Activated CD4-positive, alpha-beta T cell treated with anti-CD3 and anti-CD28 coated beads, Interleukin-2, amount 10 ng/mL, durations not matched to agents 7 days and 5 days (primary cell): ENCODE measurements at regions not wholly inside any gene's neighbourhood (a gene's known extent, or its start where the extent isn't known, plus 50 kb on each side); places are given as distances from the start of the nearest gene placed in this dataset.

Source experiments
- CTCF ChIA-PET: fragments of 350-600 bp; sonication (Branson Sonifier 250); formaldehyde crosslinking; loops from one replicate; lab custom pipeline; 2021; ENCODE audit warnings: antibody characterized with exemption; lab: Charles Lee
- POLR2A ChIA-PET: fragments of 350-600 bp; sonication (Branson Sonifier 250); formaldehyde crosslinking; loops from one replicate; lab custom pipeline; 2021; ENCODE audit warnings: antibody characterized with exemption; lab: Charles Lee
- DNase-seq: peaks from one replicate; pipeline ENCODE4 v3.0.0-alpha.2; 2020
- H3K27ac Mint-ChIP-seq: one replicate; pipeline ENCODE4 v1.8.0; 2021; ENCODE audit warnings: mild to moderate bottlenecking, moderate library complexity, mixed read lengths
- H3K27me3 Mint-ChIP-seq: one replicate; pipeline ENCODE4 v1.8.0; 2021; ENCODE audit warnings: mixed read lengths
- H3K36me3 Mint-ChIP-seq: one replicate; pipeline ENCODE4 v1.8.0; 2021; ENCODE audit warnings: low read depth, mixed read lengths
- H3K4me1 Mint-ChIP-seq: one replicate; pipeline ENCODE4 v1.8.0; 2021; ENCODE audit warnings: mixed read lengths
- H3K4me3 Mint-ChIP-seq: one replicate; pipeline ENCODE4 v1.8.0; 2021; ENCODE audit warnings: mild to moderate bottlenecking, moderate library complexity, mixed read lengths
- H3K9me3 Mint-ChIP-seq: one replicate; pipeline ENCODE4 v1.8.0; 2021; ENCODE audit warnings: mixed read lengths

DNA sequence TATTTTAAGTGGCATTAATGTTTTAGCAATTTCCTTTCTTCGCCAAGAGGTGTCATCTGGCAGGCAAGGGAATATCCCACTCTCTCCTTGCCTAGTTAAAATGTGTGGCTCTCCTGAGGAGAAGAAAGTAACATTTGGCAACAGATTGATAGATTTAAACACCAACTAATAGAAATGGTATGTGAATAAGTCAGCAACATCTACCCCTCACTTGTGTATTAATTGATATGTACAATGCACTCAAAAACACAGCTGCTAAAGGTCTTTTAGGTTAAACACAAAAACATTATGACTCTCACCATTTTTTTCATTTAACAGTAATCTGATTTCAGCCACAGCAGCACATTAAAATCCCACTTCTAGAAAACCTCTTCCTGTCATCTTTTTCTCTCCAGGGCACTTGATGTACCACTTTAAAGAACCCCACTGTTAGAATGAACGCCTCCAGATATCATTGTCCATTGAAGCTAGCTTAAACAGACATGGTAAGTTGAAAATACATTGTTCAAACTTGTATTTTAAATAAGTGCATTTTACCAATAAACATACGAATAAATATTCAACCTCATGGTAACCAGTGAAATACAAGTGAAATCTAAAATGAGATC, 151.7 kb downstream of the RPAP3 start:
- CTCF ChIA-PET: no interaction called here
- no peak for DNase-seq
- POLR2A ChIA-PET: no interaction called here
- Mint-ChIP-seq H3K27ac (no peak overlapping the region), H3K4me3 (no peak overlapping the region), H3K9me3 (peaks cover 31% of the 10 kb centered on the region), H3K27me3 (no peaks in the 10 kb centered on the region), H3K36me3 (peaks cover 7% of the 10 kb centered on the region), H3K4me1 (peaks cover 6% of the 10 kb centered on the region)

DNA sequence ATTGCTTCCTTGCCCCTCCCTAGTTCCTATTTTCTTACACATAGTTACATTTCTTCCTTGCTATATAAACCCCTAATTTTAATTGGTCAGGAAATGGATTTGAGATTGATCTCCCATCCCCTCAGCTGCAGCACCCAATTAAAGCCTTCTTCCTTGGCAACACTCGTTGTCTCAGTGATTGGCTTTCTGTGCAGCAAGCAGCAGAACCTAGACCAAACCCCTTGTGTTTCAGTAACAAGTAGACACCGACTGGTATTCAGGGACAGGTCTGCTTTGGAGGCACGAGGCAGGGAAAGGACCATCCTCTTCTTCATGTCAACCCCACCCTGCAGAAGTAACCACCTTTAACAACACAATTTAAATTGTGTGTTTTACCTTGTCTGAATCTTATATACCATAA, 152.6 kb downstream of the RPAP3 start:
- Mint-ChIP-seq H3K27me3 (no peaks in the 10 kb centered on the region), H3K4me3 (no peak overlapping the region), H3K27ac (no peak overlapping the region), H3K36me3 (peaks cover 7% of the 10 kb centered on the region), H3K9me3 (peaks cover 28% of the 10 kb centered on the region), H3K4me1 (peaks cover 6% of the 10 kb centered on the region)
- CTCF ChIA-PET: no interaction called here
- no peak for DNase-seq
- POLR2A ChIA-PET: no interaction called here

DNA sequence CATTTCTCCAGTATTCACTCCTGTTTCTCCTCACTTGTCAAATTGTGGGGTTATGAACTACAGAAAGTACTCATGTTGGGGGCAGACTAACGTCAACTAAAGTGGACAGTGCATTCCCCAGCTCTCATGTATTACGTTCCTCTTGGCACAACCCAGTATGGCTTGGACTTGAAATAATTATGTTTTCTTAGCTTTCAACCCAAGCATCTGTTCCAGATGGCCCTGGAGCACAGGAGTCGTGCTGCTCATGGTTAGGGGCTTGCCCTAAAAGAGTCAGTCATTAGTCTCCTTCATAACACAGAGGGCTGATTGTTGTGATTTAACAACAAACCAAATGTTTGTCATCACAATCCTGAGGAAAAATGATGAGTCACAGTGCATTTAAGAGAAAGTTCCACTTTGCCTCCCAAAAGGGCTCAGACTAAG, 154.4 kb downstream of the RPAP3 start:
- CTCF ChIA-PET: no interaction called here
- DNase-seq: no peak
- Mint-ChIP-seq H3K4me3 (no peak overlapping the region), H3K36me3 (peaks cover 7% of the 10 kb centered on the region), H3K9me3 (peaks cover 24% of the 10 kb centered on the region), H3K27me3 (no peaks in the 10 kb centered on the region), H3K4me1 (peaks cover 6% of the 10 kb centered on the region), H3K27ac (no peak overlapping the region)
- POLR2A ChIA-PET: no interaction called here

DNA sequence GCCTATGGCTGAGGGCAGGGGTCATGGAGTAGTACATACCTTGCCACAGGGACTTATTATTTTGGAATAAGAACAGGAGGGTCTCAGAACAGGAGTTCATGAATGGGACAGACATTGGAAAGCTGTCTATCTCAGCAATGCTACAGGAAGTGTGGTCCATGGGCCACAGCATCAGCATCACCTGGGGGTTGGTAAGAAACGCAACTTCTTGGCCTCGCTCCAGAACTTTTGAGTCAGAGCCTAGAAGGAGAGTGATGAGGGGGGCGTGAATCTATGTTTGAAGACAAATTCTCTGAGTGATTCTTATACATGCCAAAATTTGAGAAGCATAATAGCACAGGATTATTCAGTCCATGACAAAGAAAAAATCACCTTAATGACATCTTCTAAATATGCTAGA, 156.6 kb downstream of the RPAP3 start:
- Mint-ChIP-seq H3K27ac (no peak overlapping the region), H3K4me1 (peaks cover 4% of the 10 kb centered on the region), H3K9me3 (peaks cover 15% of the 10 kb centered on the region), H3K4me3 (no peak overlapping the region), H3K27me3 (no peaks in the 10 kb centered on the region), H3K36me3 (peaks cover 6% of the 10 kb centered on the region)
- ChIA-PET POLR2A (no interaction called here), CTCF (no interaction called here)
- DNase-seq: no peak

DNA sequence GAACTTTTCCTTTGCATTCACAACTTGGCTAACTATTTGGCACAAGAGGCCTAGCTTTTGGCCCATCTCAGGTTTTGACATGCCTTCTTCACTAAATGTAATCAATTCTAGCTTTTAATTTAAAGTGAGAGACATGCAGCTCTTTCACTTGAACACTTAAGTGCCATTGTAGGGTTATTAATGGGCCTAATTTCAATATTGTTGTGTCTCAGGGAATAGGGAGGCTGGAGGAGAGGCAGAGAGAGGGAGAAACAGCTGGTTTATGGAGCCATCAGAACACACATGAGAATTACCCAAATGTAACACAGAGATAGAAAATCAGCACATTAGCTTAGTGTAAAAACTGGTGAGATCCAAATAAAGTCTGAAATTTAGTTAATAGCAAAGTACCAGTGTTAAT, 157.4 kb downstream of the RPAP3 start:
- Mint-ChIP-seq H3K9me3 (peaks cover 7% of the 10 kb centered on the region), H3K4me1 (no peaks in the 10 kb centered on the region), H3K27ac (no peak overlapping the region), H3K27me3 (no peaks in the 10 kb centered on the region), H3K4me3 (no peak overlapping the region), H3K36me3 (peaks cover 5% of the 10 kb centered on the region)
- POLR2A ChIA-PET: no interaction called here
- DNase-seq: no peak
- CTCF ChIA-PET: no interaction called here

DNA sequence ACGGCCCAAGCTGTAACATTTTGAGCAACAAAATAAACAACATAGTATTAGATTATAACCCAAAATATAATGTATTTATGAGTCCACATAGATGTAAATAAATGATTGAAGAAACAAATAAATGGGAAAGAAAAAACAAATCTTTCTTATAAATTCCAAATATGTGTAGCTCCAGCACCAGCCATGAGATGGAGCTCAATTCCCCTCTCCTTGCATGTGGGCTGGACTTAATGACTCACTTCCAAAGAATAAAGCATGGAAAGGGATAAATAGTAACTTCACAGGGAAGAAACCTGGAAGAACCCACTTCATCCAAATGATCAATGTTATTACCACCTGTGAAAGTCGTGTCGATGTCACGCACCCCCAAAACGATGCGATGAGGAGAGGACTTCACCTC, 158.8 kb downstream of the RPAP3 start:
- H3K9me3 Mint-ChIP-seq: peaks cover 2% of the 10 kb centered on the region
- H3K4me3 Mint-ChIP-seq: no peak overlapping the region
- H3K27ac Mint-ChIP-seq: no peak overlapping the region
- no peaks in the 10 kb centered on the region for H3K4me1 Mint-ChIP-seq
- CTCF ChIA-PET: no interaction called here
- POLR2A ChIA-PET: no interaction called here
- no peaks in the 10 kb centered on the region for H3K36me3 Mint-ChIP-seq
- no peak for DNase-seq
- no peaks in the 10 kb centered on the region for H3K27me3 Mint-ChIP-seq

DNA sequence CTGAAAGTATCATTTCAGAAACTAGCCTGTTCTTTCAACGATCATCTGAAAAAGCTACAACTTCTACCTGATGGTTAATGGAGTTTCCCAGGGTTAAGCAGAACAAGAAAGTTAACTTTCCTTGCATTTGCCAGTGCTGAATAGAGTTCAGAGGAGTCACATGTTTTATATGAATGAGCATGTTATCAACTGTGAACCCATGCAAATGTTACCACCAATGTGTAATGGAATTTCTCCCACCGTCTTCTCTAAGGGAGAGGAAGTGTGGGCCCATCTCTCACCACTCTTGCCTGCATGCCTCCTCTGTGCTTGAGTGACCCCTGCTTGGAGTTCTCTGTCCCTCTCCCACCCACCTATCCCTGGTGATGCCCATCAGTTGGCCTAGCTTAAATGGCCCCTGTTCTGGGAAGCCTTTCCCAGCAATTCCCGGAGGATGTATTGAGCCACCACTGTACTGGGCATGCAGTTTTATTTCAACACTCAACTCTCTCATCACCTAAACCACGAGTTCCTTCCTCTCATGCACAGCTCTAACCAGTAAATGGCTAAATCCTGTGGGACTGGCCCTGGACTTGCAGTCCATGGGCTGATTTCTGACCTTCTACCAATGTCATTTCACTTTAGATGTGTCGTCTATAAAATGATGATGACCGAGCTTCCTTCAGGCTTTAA, 159.8 kb downstream of the RPAP3 start:
- Mint-ChIP-seq H3K4me3 (no peak overlapping the region), H3K4me1 (no peaks in the 10 kb centered on the region), H3K36me3 (no peaks in the 10 kb centered on the region), H3K27me3 (no peaks in the 10 kb centered on the region), H3K27ac (no peak overlapping the region), H3K9me3 (no peaks in the 10 kb centered on the region)
- POLR2A ChIA-PET: no interaction called here
- DNase-seq: no peak
- CTCF ChIA-PET: no interaction called here

DNA sequence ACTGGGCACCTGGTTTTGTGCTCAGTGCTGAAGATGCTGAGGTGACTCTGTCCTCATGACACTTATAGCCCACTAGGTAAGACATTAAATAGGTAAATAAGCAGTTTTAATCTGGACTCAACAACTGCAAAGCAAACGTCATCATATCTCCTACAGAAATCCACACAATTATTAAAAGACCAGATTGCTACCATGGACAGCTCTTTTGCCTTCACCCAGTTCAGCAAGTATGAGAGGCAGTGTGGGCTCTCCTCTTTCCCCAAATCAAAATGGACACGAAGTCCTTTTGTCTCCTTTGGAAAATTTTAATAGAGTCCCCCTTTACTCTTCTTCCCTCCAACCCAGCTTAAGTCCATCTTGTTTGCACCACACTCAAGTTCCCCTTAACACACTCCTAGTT, 171.1 kb downstream of the RPAP3 start:
- Mint-ChIP-seq H3K27ac (no peak overlapping the region), H3K4me3 (no peak overlapping the region), H3K36me3 (no peaks in the 10 kb centered on the region), H3K27me3 (no peaks in the 10 kb centered on the region), H3K9me3 (peaks cover 7% of the 10 kb centered on the region), H3K4me1 (no peaks in the 10 kb centered on the region)
- CTCF ChIA-PET: no interaction called here
- POLR2A ChIA-PET: no interaction called here
- DNase-seq: no peak

DNA sequence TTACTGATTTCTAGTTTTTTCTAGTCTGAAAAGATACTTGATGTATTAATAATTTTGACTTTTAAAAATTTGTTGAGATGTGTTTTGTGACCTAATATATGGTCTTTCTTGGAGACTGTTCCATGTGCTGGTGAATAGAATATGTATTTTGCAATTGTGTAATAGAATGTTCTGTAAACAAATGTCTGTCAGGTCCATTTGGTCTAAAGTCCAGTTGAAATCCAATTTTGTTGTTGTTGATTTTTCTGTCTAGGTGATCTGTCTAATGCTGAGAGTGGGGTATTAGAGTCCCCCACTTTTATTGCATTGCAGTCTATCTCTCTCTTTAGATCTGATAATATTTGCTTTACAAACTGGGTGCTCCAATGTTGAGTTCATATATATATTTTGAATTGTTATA, 175.8 kb downstream of the RPAP3 start:
- POLR2A ChIA-PET: no interaction called here

DNA sequence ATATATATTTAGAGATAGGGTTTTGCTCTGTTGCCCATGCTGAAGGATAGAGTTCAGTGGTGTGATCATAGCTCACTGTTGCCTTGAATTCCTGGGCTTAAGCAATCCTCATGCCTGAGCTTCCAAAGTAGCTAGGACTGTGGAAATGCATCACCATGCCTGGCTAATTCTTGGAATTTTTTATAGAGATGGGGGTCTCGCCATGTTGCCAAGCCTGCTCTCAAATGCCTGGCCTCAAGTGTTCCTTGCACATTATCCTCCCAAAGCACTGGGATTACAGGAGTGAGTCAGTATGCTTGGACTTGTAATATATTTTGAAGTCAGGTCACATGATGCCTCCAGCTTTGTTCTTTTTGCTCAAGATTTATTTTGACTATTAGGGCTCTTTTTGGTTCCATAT, 178.0 kb downstream of the RPAP3 start:
- Mint-ChIP-seq H3K36me3 (no peaks in the 10 kb centered on the region), H3K4me1 (no peaks in the 10 kb centered on the region), H3K4me3 (no peak overlapping the region), H3K27me3 (peaks cover 2% of the 10 kb centered on the region), H3K9me3 (peaks cover 9% of the 10 kb centered on the region), H3K27ac (no peak overlapping the region)
- no peak for DNase-seq
- CTCF ChIA-PET: interaction anchor here (0.6 to 1.1 kb wide), 2 partner anchors 433 to 1353 kb away, joined by 3 to 4 read pairs; no protein-coding TSS in a partner anchor
- POLR2A ChIA-PET: no interaction called here

More for the DNA sequence above, 175.8 kb downstream of the RPAP3 start:
- Mint-ChIP-seq H3K4me1 (no peaks in the 10 kb centered on the region), H3K9me3 (peaks cover 7% of the 10 kb centered on the region), H3K27me3 (no peaks in the 10 kb centered on the region), H3K27ac (no peak overlapping the region), H3K36me3 (no peaks in the 10 kb centered on the region), H3K4me3 (no peak overlapping the region)
- CTCF ChIA-PET: no interaction called here
- DNase-seq: no peak

DNA sequence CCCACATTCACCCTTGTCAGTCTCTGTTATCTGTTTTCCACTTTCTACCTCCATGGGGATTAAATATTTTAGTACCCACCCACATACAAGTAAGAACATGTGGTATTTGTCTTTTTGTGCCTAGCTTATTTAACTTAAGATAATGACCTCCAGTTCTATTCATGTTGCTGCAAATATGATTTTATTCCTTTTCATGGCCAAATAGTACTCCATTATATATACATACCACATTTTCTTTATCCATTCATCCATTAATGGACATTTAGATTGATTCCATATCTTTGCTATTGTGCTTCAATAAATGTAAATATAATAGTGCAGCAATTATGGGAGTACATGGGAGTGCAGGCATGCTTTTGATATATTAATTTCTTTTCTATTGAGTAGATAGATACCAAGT, 185.8 kb downstream of the RPAP3 start:
- Mint-ChIP-seq H3K9me3 (peaks cover 30% of the 10 kb centered on the region), H3K4me1 (no peaks in the 10 kb centered on the region), H3K27me3 (peaks cover 2% of the 10 kb centered on the region), H3K36me3 (no peaks in the 10 kb centered on the region), H3K27ac (no peak overlapping the region), H3K4me3 (no peak overlapping the region)
- POLR2A ChIA-PET: no interaction called here
- CTCF ChIA-PET: no interaction called here
- no peak for DNase-seq

DNA sequence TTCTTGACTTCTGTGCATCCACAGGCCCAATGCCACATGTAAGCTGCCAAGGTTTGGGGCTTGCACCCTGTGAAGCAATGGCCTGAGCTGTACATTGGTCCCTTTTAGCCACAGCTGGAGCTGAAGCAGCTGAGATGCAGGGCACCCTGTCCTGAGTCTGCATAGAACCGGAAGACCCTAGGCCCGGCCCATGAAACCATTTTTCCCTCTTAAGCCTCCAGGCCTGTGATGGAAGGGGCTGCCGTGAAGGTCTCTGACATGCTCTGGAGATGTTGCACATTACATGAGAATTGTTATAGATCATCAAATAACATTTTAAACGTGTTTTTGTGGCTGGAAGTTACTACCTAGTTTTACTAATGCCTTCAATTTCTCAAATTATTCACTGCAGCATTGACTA, 188.7 kb downstream of the RPAP3 start:
- POLR2A ChIA-PET: no interaction called here

DNA sequence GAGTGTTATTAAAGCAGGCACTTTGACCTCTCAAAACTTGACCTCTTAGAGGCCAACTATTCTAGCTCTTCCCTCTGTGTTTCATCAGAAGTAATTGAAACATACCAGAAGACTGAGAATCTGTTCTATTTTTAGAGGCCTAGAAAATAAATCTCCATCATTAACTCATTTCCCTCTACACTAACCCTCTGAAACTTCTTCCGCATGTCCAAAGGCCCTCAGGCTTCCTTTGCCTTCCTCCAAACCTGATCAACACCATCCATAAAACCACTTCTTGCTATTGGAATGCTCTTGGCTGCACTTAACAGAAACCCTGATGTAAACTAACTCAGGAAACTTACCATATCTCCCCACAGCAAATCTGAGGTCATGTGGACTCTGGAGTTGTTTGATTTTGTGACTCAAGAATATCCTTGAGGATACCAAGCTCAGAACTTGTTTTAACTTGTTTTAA, 196.4 kb downstream of the RPAP3 start:
- H3K9me3 Mint-ChIP-seq: peaks cover 17% of the 10 kb centered on the region
- ChIA-PET POLR2A (no interaction called here), CTCF (no interaction called here)
- no peak overlapping the region for H3K4me3 Mint-ChIP-seq
- DNase-seq: no peak
- no peak overlapping the region for H3K27ac Mint-ChIP-seq
- H3K27me3 Mint-ChIP-seq: no peaks in the 10 kb centered on the region
- H3K36me3 Mint-ChIP-seq: no peaks in the 10 kb centered on the region
- no peaks in the 10 kb centered on the region for H3K4me1 Mint-ChIP-seq

More for the DNA sequence above, 188.7 kb downstream of the RPAP3 start:
- Mint-ChIP-seq H3K36me3 (no peaks in the 10 kb centered on the region), H3K27ac (no peak overlapping the region), H3K4me3 (no peak overlapping the region), H3K4me1 (no peaks in the 10 kb centered on the region), H3K27me3 (no peaks in the 10 kb centered on the region), H3K9me3 (peaks cover 37% of the 10 kb centered on the region)
- no peak for DNase-seq
- CTCF ChIA-PET: no interaction called here

DNA sequence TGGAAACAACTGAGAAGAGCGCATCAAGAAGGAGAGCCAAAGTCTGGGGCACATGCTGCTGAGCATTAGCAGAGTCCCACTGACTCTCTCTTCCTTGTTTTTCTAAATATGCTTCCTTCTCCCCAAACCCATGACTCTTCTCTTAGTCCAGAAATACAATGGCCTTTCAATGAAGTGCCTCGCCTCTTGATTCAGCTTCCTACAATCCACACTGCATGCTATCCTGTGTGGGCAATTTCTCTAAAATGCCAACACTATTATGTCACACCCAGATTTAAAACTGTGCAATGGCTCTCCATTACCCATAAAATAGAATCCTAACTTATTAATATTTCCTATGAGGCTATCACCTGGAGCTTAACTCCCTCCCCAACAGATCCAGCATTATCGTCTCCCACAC, 198.6 kb downstream of the RPAP3 start:
- ChIA-PET CTCF (no interaction called here), POLR2A (no interaction called here)
- H3K27ac Mint-ChIP-seq: no peak overlapping the region

More for the DNA sequence above, 198.6 kb downstream of the RPAP3 start:
- Mint-ChIP-seq H3K4me3 (no peak overlapping the region), H3K9me3 (peaks cover 14% of the 10 kb centered on the region), H3K27me3 (no peaks in the 10 kb centered on the region), H3K4me1 (no peaks in the 10 kb centered on the region), H3K36me3 (no peaks in the 10 kb centered on the region)
- no peak for DNase-seq
